ENCODE measurements at regions not wholly inside any gene's neighbourhood (a gene's known extent, or its start where the extent isn't known, plus 50 kb on each side); places are given as distances from the start of the nearest gene placed in this dataset.

GRCh38 chr4:136946307-136946907 is 585.9 kb downstream of the PCDH18 start:
- Histone ChIP-seq H3K4me1 (ENCODE audit: low read length) (no peaks in the 10 kb centered on the region), H3K9me3 (ENCODE audit: low read length) (peaks cover 20% of the 10 kb centered on the region), H2AFZ (ENCODE audit: low read length) (no peak overlapping the region), H3K36me3 (ENCODE audit: insufficient read depth, low read length) (no peaks in the 10 kb centered on the region), H3K27ac (ENCODE audit: low read length) (no peak overlapping the region), H4K20me1 (ENCODE audit: insufficient read depth, low read depth, low read length) (no peaks in the 10 kb centered on the region), H3K79me2 (ENCODE audit: low read length) (no peaks in the 10 kb centered on the region), H3K4me3 (ENCODE audit: low read length) (no peak overlapping the region), H3K9me2 (replicated peaks; ENCODE audit: insufficient read depth, low read length) (no peaks in the 10 kb centered on the region), H3K27me3 (ENCODE audit: low read length) (no peaks in the 10 kb centered on the region), H3K9ac (ENCODE audit: low read length) (no peak overlapping the region), H3K4me2 (ENCODE audit: low read depth, low read length, poor library complexity, severe bottlenecking) (no peak overlapping the region)
- no peak for DNase-seq

- DNase-seq = no peak
- Histone ChIP-seq H3K9me2 (replicated peaks; ENCODE audit: insufficient read depth, low read length) (no peaks in the 10 kb centered on the region), H2AFZ (ENCODE audit: low read length) (no peak overlapping the region), H3K27me3 (ENCODE audit: low read length) (no peaks in the 10 kb centered on the region), H3K9me3 (ENCODE audit: low read length) (peaks cover 7% of the 10 kb centered on the region), H3K27ac (ENCODE audit: low read length) (no peak overlapping the region), H3K4me2 (ENCODE audit: low read depth, low read length, poor library complexity, severe bottlenecking) (no peak overlapping the region), H3K79me2 (ENCODE audit: low read length) (no peaks in the 10 kb centered on the region), H3K9ac (ENCODE audit: low read length) (no peak overlapping the region), H4K20me1 (ENCODE audit: insufficient read depth, low read depth, low read length) (no peaks in the 10 kb centered on the region), H3K4me1 (ENCODE audit: low read length) (no peaks in the 10 kb centered on the region), H3K4me3 (ENCODE audit: low read length) (no peak overlapping the region), H3K36me3 (ENCODE audit: insufficient read depth, low read length) (no peaks in the 10 kb centered on the region)
Observed at GRCh38 chr4:136939781-136940180, 592.5 kb downstream of the PCDH18 start.

- no peak overlapping the region for H2AFZ ChIP-seq (ENCODE audit: low read length)
Observed at GRCh38 chr4:136935871-136936270, 596.4 kb downstream of the PCDH18 start.

GRCh38 chr4:136935305-136935704 is 597.0 kb downstream of the PCDH18 start:
- no peaks in the 10 kb centered on the region for H3K27me3 ChIP-seq (ENCODE audit: low read length)
- no peaks in the 10 kb centered on the region for H3K9me2 ChIP-seq (replicated peaks; ENCODE audit: insufficient read depth, low read length)
- no peak overlapping the region for H2AFZ ChIP-seq (ENCODE audit: low read length)
- no peaks in the 10 kb centered on the region for H3K79me2 ChIP-seq (ENCODE audit: low read length)
- H3K9ac ChIP-seq (ENCODE audit: low read length) = no peak overlapping the region
- H3K4me1 ChIP-seq (ENCODE audit: low read length) = no peaks in the 10 kb centered on the region
- H3K9me3 ChIP-seq (ENCODE audit: low read length) = peaks cover 5% of the 10 kb centered on the region
- no peak overlapping the region for H3K4me2 ChIP-seq (ENCODE audit: low read depth, low read length, poor library complexity, severe bottlenecking)
- no peaks in the 10 kb centered on the region for H4K20me1 ChIP-seq (ENCODE audit: insufficient read depth, low read depth, low read length)
- H3K27ac ChIP-seq (ENCODE audit: low read length) = no peak overlapping the region
- no peak for DNase-seq
- H3K36me3 ChIP-seq (ENCODE audit: insufficient read depth, low read length) = no peaks in the 10 kb centered on the region
- no peak overlapping the region for H3K4me3 ChIP-seq (ENCODE audit: low read length)

More at GRCh38 chr4:136935871-136936270, 596.4 kb downstream of the PCDH18 start:
- Histone ChIP-seq H3K36me3 (ENCODE audit: insufficient read depth, low read length) (no peaks in the 10 kb centered on the region), H3K27ac (ENCODE audit: low read length) (no peak overlapping the region), H3K9me3 (ENCODE audit: low read length) (peaks cover 5% of the 10 kb centered on the region), H3K79me2 (ENCODE audit: low read length) (no peaks in the 10 kb centered on the region), H3K9me2 (replicated peaks; ENCODE audit: insufficient read depth, low read length) (no peaks in the 10 kb centered on the region), H3K27me3 (ENCODE audit: low read length) (no peaks in the 10 kb centered on the region), H3K4me3 (ENCODE audit: low read length) (no peak overlapping the region), H3K9ac (ENCODE audit: low read length) (no peak overlapping the region), H3K4me2 (ENCODE audit: low read depth, low read length, poor library complexity, severe bottlenecking) (no peak overlapping the region), H3K4me1 (ENCODE audit: low read length) (no peaks in the 10 kb centered on the region), H4K20me1 (ENCODE audit: insufficient read depth, low read depth, low read length) (no peaks in the 10 kb centered on the region)
- no peak for DNase-seq

- no peak overlapping the region for H3K27ac ChIP-seq (ENCODE audit: low read length)
- H4K20me1 ChIP-seq (ENCODE audit: insufficient read depth, low read depth, low read length) = no peaks in the 10 kb centered on the region
Observed at GRCh38 chr4:136934601-136935000, 597.7 kb downstream of the PCDH18 start.

GRCh38 chr4:136931781-136932180 is 600.5 kb downstream of the PCDH18 start:
- Histone ChIP-seq H3K4me3 (ENCODE audit: low read length) (no peak overlapping the region), H2AFZ (ENCODE audit: low read length) (no peak overlapping the region), H3K4me2 (ENCODE audit: low read depth, low read length, poor library complexity, severe bottlenecking) (no peak overlapping the region), H3K4me1 (ENCODE audit: low read length) (no peaks in the 10 kb centered on the region), H3K27ac (ENCODE audit: low read length) (no peak overlapping the region), H3K79me2 (ENCODE audit: low read length) (no peaks in the 10 kb centered on the region), H4K20me1 (ENCODE audit: insufficient read depth, low read depth, low read length) (no peaks in the 10 kb centered on the region), H3K9me3 (ENCODE audit: low read length) (peaks cover 14% of the 10 kb centered on the region), H3K27me3 (ENCODE audit: low read length) (no peaks in the 10 kb centered on the region), H3K36me3 (ENCODE audit: insufficient read depth, low read length) (no peaks in the 10 kb centered on the region), H3K9me2 (replicated peaks; ENCODE audit: insufficient read depth, low read length) (no peaks in the 10 kb centered on the region), H3K9ac (ENCODE audit: low read length) (no peak overlapping the region)
- no peak for DNase-seq

More at GRCh38 chr4:136934601-136935000, 597.7 kb downstream of the PCDH18 start:
- H3K4me2 ChIP-seq (ENCODE audit: low read depth, low read length, poor library complexity, severe bottlenecking) = no peak overlapping the region
- peaks cover 5% of the 10 kb centered on the region; the same call in 1 of the 2 replicates for H3K9me3 ChIP-seq (ENCODE audit: low read length)
- H3K9me2 ChIP-seq (replicated peaks; ENCODE audit: insufficient read depth, low read length) = no peaks in the 10 kb centered on the region
- H3K4me3 ChIP-seq (ENCODE audit: low read length) = no peak overlapping the region
- no peak overlapping the region for H3K9ac ChIP-seq (ENCODE audit: low read length)
- H3K79me2 ChIP-seq (ENCODE audit: low read length) = no peaks in the 10 kb centered on the region
- DNase-seq = no peak
- H3K36me3 ChIP-seq (ENCODE audit: insufficient read depth, low read length) = no peaks in the 10 kb centered on the region
- H3K27me3 ChIP-seq (ENCODE audit: low read length) = no peaks in the 10 kb centered on the region
- H2AFZ ChIP-seq (ENCODE audit: low read length) = no peak overlapping the region
- no peaks in the 10 kb centered on the region for H3K4me1 ChIP-seq (ENCODE audit: low read length)

GRCh38 chr4:136928957-136929411 is 603.3 kb downstream of the PCDH18 start:
- no peak for DNase-seq
- no peak overlapping the region for H3K4me3 ChIP-seq (ENCODE audit: low read length)

GRCh38 chr4:136927172-136927571 is 605.1 kb downstream of the PCDH18 start:
- H3K4me2 ChIP-seq (ENCODE audit: low read depth, low read length, poor library complexity, severe bottlenecking) = no peak overlapping the region
- H2AFZ ChIP-seq (ENCODE audit: low read length) = no peak overlapping the region
- no peaks in the 10 kb centered on the region for H3K27me3 ChIP-seq (ENCODE audit: low read length)
- no peak overlapping the region for H3K4me3 ChIP-seq (ENCODE audit: low read length)
- H3K9ac ChIP-seq (ENCODE audit: low read length) = no peak overlapping the region
- no peak overlapping the region for H3K27ac ChIP-seq (ENCODE audit: low read length)
- H3K79me2 ChIP-seq (ENCODE audit: low read length) = no peaks in the 10 kb centered on the region
- no peaks in the 10 kb centered on the region for H3K9me2 ChIP-seq (replicated peaks; ENCODE audit: insufficient read depth, low read length)
- no peaks in the 10 kb centered on the region for H3K36me3 ChIP-seq (ENCODE audit: insufficient read depth, low read length)
- H3K4me1 ChIP-seq (ENCODE audit: low read length) = no peaks in the 10 kb centered on the region
- no peaks in the 10 kb centered on the region for H4K20me1 ChIP-seq (ENCODE audit: insufficient read depth, low read depth, low read length)
- no peak for DNase-seq
- peaks cover 14% of the 10 kb centered on the region for H3K9me3 ChIP-seq (ENCODE audit: low read length)

More at GRCh38 chr4:136928957-136929411, 603.3 kb downstream of the PCDH18 start:
- no peaks in the 10 kb centered on the region for H3K27me3 ChIP-seq (ENCODE audit: low read length)
- H3K9me2 ChIP-seq (replicated peaks; ENCODE audit: insufficient read depth, low read length) = no peaks in the 10 kb centered on the region
- no peak overlapping the region for H3K4me2 ChIP-seq (ENCODE audit: low read depth, low read length, poor library complexity, severe bottlenecking)
- no peak overlapping the region for H3K9ac ChIP-seq (ENCODE audit: low read length)
- H3K79me2 ChIP-seq (ENCODE audit: low read length) = no peaks in the 10 kb centered on the region
- no peaks in the 10 kb centered on the region for H3K4me1 ChIP-seq (ENCODE audit: low read length)
- H2AFZ ChIP-seq (ENCODE audit: low read length) = no peak overlapping the region
- no peaks in the 10 kb centered on the region for H4K20me1 ChIP-seq (ENCODE audit: insufficient read depth, low read depth, low read length)
- no peaks in the 10 kb centered on the region for H3K36me3 ChIP-seq (ENCODE audit: insufficient read depth, low read length)
- H3K9me3 ChIP-seq (ENCODE audit: low read length) = peaks cover 14% of the 10 kb centered on the region
- H3K27ac ChIP-seq (ENCODE audit: low read length) = no peak overlapping the region
